HCT116 (cell line): ENCODE measurements at regions not wholly inside any gene's neighbourhood (a gene's known extent, or its start where the extent isn't known, plus 50 kb on each side); places are given as distances from the start of the nearest gene placed in this dataset.

Source experiments
- ATAC-seq: fragments of 200-7000 bp; cut with Tn5 transposase; 2 replicates; pipeline ENCODE4 v1.9.1; 2020; ENCODE audit warnings: mild to moderate bottlenecking, moderate library complexity
- BruUV-seq: library from RNA; stranded (reverse); fragments of 400-500 nt; replicated peaks from 2 replicates; lab custom pipeline; 2021; lab: Mats Ljungman, UMichigan
- CTCF ChIA-PET: fragments of 300-600 bp; sonication (Branson Sonifier 250); formaldehyde crosslinking; loops from one replicate; lab custom pipeline; 2021; ENCODE audit warnings: antibody characterized with exemption; lab: Charles Lee
- POLR2A ChIA-PET: fragments of 300-600, 350-600 bp; sonication (Branson Sonifier 250); formaldehyde crosslinking; loops from one replicate; lab custom pipeline; 2021; ENCODE audit warnings: antibody characterized with exemption; lab: Charles Lee
- RAD21 ChIA-PET, 2 experiments: fragments of 300-600 bp; sonication (Branson Sonifier 250); formaldehyde crosslinking; loops; one replicate each; lab custom pipeline; 2023; ENCODE audit warnings: low total read pairs in 2 of 2; ENCODE audit not compliant: uncharacterized antibody in 2 of 2, unreplicated experiment in 2 of 2, low non-redundant PET in 1 of 2; lab: Charles Lee
- DNase-seq: peaks from one replicate; pipeline ENCODE4 v3.0.0-alpha.2; 2010; ENCODE audit warnings: low read depth, low spot score
- H2AFZ ChIP-seq: fragments of 200-600 bp; shearing (Covaris generic), sonication (generic); 2 replicates; pipeline ENCODE4 v1.6.1; 2017; ENCODE audit warnings: low read depth, mixed run types, mixed read lengths, antibody characterized with exemption, low read length; ENCODE audit not compliant: poor library complexity, severe bottlenecking
- H3K27ac ChIP-seq: 2 replicates; pipeline ENCODE4 v1.5.1; 2012; ENCODE audit warnings: low read depth, low read length
- H3K27me3 ChIP-seq: fragments of 200-600 bp; sonication (generic); 2 replicates; pipeline ENCODE4 v1.6.1; 2016; ENCODE audit warnings: mixed run types, low read length, mixed read lengths; ENCODE audit not compliant: insufficient read depth
- H3K36me3 ChIP-seq, 2 experiments: fragments of 200-500 bp in 1 of 2; fragments of 200-600 bp in 1 of 2; sonication (Bioruptor generic) in 1 of 2; sonication (generic) in 1 of 2; 2 replicates each; pipeline versions ENCODE4 v1.5.1 to v1.6.1; 2014 to 2016; ENCODE audit warnings: low read length in 2 of 2, inconsistent platforms in 1 of 2, mixed read lengths in 1 of 2, mixed run types in 1 of 2; ENCODE audit not compliant: insufficient read depth in 2 of 2, control insufficient read depth in 1 of 2
- H3K4me1 ChIP-seq, 2 experiments: fragments of 200-600 bp in 1 of 2; sonication (generic) in 1 of 2; 2 replicates each; pipeline versions ENCODE4 v1.5.1 to v1.6.1; 2012 to 2017; ENCODE audit warnings: low read length in 2 of 2, inconsistent platforms in 1 of 2, mild to moderate bottlenecking in 1 of 2, mixed read lengths in 1 of 2, mixed run types in 1 of 2, moderate library complexity in 1 of 2; ENCODE audit not compliant: insufficient read depth in 2 of 2, control insufficient read depth in 1 of 2
- H3K4me2 ChIP-seq: fragments of 200-600 bp; sonication (generic); 2 replicates; pipeline ENCODE4 v1.6.1; 2017; ENCODE audit warnings: mixed run types, low read length, mixed read lengths
- H3K4me3 ChIP-seq, 2 experiments: fragments of 200-600 bp in 1 of 2; sonication (generic) in 1 of 2; replicated peaks in 1 of 2; 2 replicates each; pipeline ENCODE4 v1.5.1; 2011 to 2016; ENCODE audit warnings: low read length in 2 of 2, control low read depth in 1 of 2, low read depth in 1 of 2, mild to moderate bottlenecking in 1 of 2, mixed read lengths in 1 of 2, mixed run types in 1 of 2
- H3K79me2 ChIP-seq: fragments of 200-600 bp; sonication (generic); 2 replicates; pipeline ENCODE4 v1.6.1; 2017; ENCODE audit warnings: mild to moderate bottlenecking, mixed run types, low read length, moderate library complexity, mixed read lengths; ENCODE audit not compliant: insufficient read depth
- H3K9ac ChIP-seq: fragments of 200-600 bp; sonication (generic); 2 replicates; pipeline ENCODE4 v1.6.1; 2016; ENCODE audit warnings: low read length, mixed read lengths
- H3K9me2 ChIP-seq: fragments of 200-600 bp; sonication (generic), shearing (Covaris generic); 2 replicates; pipeline ENCODE4 v1.6.1; 2017; ENCODE audit warnings: mixed run types, mild to moderate bottlenecking, moderate library complexity; ENCODE audit not compliant: insufficient read depth
- H3K9me3 ChIP-seq, 2 experiments: fragments of 200-500 bp in 1 of 2; fragments of 200-600 bp in 1 of 2; sonication (Bioruptor generic) in 1 of 2; sonication (generic) in 1 of 2; 2 replicates each; pipeline ENCODE4 v1.6.1; 2014 to 2017; ENCODE audit warnings: low read length in 2 of 2, mixed read lengths in 2 of 2, inconsistent platforms in 1 of 2, low read depth in 1 of 2, mild to moderate bottlenecking in 1 of 2, mixed run types in 1 of 2, moderate library complexity in 1 of 2; ENCODE audit not compliant: control insufficient read depth in 1 of 2, insufficient read depth in 1 of 2
- H4K20me1 ChIP-seq: fragments of 200-600 bp; sonication (generic), shearing (Covaris generic); 2 replicates; pipeline ENCODE4 v1.6.1; 2017; ENCODE audit warnings: mixed run types, mild to moderate bottlenecking, moderate library complexity; ENCODE audit not compliant: insufficient read depth
- CBX3 ChIP-seq: IDR thresholded peaks from 2 replicates; pipeline ENCODE4 v1.6.1; 2012; ENCODE audit warnings: low read depth
- EGR1 ChIP-seq: IDR thresholded peaks from 2 replicates; pipeline ENCODE4 v1.6.1; 2012; ENCODE audit warnings: low read depth
- ELF1 ChIP-seq: IDR thresholded peaks from 2 replicates; pipeline ENCODE4 v1.6.1; 2012; ENCODE audit warnings: low read depth, borderline replicate concordance
- EZH2 ChIP-seq: fragments of 200-600 bp; sonication (generic); IDR thresholded peaks from 2 replicates; pipeline ENCODE4 v1.6.1; 2017; ENCODE audit warnings: antibody characterized with exemption, mixed run types
- EZH2phosphoT487 ChIP-seq: fragments of 200-600 bp; IDR thresholded peaks from 2 replicates; pipeline ENCODE4 v1.6.1; 2018; ENCODE audit warnings: antibody characterized with exemption, borderline replicate concordance
- POLR2A ChIP-seq: IDR thresholded peaks from 2 replicates; pipeline ENCODE4 v1.7.0; 2011; ENCODE audit warnings: borderline replicate concordance; ENCODE audit not compliant: insufficient read depth, insufficient read length; ENCODE audit errors: extremely low read depth
- POLR2AphosphoS5 ChIP-seq: IDR thresholded peaks from 2 replicates; pipeline ENCODE4 v1.6.1; 2011; ENCODE audit warnings: mild to moderate bottlenecking, low read depth, low read length, moderate library complexity
- SIN3A ChIP-seq: IDR thresholded peaks from 2 replicates; pipeline ENCODE4 v1.6.1; 2012; ENCODE audit warnings: low read depth
- SP1 ChIP-seq: IDR thresholded peaks from 2 replicates; pipeline ENCODE4 v1.6.1; 2012; ENCODE audit warnings: low read depth
- SRF ChIP-seq: IDR thresholded peaks from 2 replicates; pipeline ENCODE4 v1.6.1; 2012; ENCODE audit warnings: low read depth
- TCF7L2 ChIP-seq: IDR thresholded peaks from 2 replicates; pipeline ENCODE4 v1.7.0; 2011; ENCODE audit warnings: borderline replicate concordance, inconsistent platforms; ENCODE audit not compliant: insufficient read depth, insufficient read length; ENCODE audit errors: extremely low read depth
- YY1 ChIP-seq: IDR thresholded peaks from 2 replicates; pipeline ENCODE4 v1.6.1; 2011; ENCODE audit warnings: low read length, low read depth, moderate library complexity, mild to moderate bottlenecking; ENCODE audit not compliant: insufficient replicate concordance; ENCODE audit errors: extremely low read depth
- intact Hi-C: fragments of 100-400 bp; cut with micrococcal nuclease; formaldehyde crosslinking; loops from 2 replicates; pipeline ENCODE4 v1.10.0; 2022
- TF ChIP-seq, protein P1 (sequence below): IDR thresholded peaks from 2 replicates; pipeline ENCODE4 v1.6.1; 2012; ENCODE audit warnings: low read depth
- TF ChIP-seq, protein P2 (sequence below), 3 experiments: fragments of 200-600 bp in 1 of 3; sonication (generic) in 1 of 3; IDR thresholded peaks in 2 of 3; conservative IDR thresholded peaks in 1 of 3; 2 replicates each; pipeline ENCODE4 v1.5.1; 2012 to 2017; ENCODE audit warnings: low read depth in 2 of 3, low read length in 2 of 3, antibody characterized with exemption in 1 of 3, borderline replicate concordance in 1 of 3, control low read depth in 1 of 3, mild to moderate bottlenecking in 1 of 3, mixed read lengths in 1 of 3, mixed run types in 1 of 3, moderate library complexity in 1 of 3; ENCODE audit not compliant: insufficient read depth in 1 of 3
- TF ChIP-seq, protein P3 (sequence below): IDR thresholded peaks from 2 replicates; pipeline ENCODE4 v1.6.1; 2011; ENCODE audit warnings: mild to moderate bottlenecking, low read length, moderate library complexity; ENCODE audit not compliant: insufficient replicate concordance; ENCODE audit errors: extremely low read depth
- TF ChIP-seq, protein P4 (sequence below): IDR thresholded peaks from 2 replicates; pipeline ENCODE4 v1.6.1; 2012
- TF ChIP-seq, protein P5 (sequence below): IDR thresholded peaks from 2 replicates; pipeline ENCODE4 v1.6.1; 2012

DNA sequence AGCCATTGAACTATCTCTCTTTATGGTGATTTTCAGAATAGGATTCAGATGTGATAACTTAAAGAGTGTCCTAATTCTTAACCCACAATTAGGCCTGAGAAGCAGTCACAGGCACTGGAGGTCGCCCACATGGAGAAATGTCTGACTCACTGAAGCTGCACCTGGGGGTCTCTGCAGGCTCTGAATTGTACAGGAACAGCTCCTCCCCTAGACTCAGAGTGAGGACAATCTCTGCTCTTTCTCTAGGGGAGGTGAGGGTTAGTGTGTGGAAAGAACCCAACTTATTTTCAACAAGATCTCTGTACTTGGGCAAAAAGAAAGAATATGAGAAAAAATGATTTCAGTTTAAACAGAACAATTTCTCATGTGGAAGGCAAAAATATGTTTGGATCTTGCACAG, 1124.6 kb downstream of the TMEM121 start (continued):
- TF ChIP-seq EGR1 (no peak), SRF (no peak)
- TF ChIP-seq, all 23 proteins: peak for 0

DNA sequence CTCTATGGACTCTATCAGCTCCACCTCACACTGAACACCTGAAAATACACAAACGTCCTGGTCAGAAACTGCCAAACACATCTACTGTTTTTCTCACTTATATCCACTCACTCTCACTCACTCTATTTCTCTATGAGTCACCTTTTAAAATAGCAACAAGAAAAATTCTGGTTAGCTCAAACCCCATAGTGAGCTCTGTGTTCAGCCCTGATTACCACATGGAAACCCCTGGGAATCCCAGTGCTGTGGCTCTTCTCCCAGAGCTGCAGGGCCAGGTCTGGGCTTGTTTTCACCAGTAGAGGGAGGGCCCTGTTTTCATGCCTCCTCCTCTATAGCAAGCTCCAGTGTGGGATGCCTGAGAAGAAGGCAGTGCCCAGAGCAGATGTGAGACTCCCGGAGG, 1126.1 kb downstream of the TMEM121 start:
- ATAC-seq (no peak), DNase-seq (no peak)
- no peak for TF ChIP-seq EZH2
- TF ChIP-seq, protein P1, sequence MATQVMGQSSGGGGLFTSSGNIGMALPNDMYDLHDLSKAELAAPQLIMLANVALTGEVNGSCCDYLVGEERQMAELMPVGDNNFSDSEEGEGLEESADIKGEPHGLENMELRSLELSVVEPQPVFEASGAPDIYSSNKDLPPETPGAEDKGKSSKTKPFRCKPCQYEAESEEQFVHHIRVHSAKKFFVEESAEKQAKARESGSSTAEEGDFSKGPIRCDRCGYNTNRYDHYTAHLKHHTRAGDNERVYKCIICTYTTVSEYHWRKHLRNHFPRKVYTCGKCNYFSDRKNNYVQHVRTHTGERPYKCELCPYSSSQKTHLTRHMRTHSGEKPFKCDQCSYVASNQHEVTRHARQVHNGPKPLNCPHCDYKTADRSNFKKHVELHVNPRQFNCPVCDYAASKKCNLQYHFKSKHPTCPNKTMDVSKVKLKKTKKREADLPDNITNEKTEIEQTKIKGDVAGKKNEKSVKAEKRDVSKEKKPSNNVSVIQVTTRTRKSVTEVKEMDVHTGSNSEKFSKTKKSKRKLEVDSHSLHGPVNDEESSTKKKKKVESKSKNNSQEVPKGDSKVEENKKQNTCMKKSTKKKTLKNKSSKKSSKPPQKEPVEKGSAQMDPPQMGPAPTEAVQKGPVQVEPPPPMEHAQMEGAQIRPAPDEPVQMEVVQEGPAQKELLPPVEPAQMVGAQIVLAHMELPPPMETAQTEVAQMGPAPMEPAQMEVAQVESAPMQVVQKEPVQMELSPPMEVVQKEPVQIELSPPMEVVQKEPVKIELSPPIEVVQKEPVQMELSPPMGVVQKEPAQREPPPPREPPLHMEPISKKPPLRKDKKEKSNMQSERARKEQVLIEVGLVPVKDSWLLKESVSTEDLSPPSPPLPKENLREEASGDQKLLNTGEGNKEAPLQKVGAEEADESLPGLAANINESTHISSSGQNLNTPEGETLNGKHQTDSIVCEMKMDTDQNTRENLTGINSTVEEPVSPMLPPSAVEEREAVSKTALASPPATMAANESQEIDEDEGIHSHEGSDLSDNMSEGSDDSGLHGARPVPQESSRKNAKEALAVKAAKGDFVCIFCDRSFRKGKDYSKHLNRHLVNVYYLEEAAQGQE, result no peak
- TF ChIP-seq ELF1, result no peak
- TF ChIP-seq SIN3A, result no peak
- TF ChIP-seq POLR2AphosphoS5, result no peak
- TF ChIP-seq, protein P2, sequence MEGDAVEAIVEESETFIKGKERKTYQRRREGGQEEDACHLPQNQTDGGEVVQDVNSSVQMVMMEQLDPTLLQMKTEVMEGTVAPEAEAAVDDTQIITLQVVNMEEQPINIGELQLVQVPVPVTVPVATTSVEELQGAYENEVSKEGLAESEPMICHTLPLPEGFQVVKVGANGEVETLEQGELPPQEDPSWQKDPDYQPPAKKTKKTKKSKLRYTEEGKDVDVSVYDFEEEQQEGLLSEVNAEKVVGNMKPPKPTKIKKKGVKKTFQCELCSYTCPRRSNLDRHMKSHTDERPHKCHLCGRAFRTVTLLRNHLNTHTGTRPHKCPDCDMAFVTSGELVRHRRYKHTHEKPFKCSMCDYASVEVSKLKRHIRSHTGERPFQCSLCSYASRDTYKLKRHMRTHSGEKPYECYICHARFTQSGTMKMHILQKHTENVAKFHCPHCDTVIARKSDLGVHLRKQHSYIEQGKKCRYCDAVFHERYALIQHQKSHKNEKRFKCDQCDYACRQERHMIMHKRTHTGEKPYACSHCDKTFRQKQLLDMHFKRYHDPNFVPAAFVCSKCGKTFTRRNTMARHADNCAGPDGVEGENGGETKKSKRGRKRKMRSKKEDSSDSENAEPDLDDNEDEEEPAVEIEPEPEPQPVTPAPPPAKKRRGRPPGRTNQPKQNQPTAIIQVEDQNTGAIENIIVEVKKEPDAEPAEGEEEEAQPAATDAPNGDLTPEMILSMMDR (IDR thresholded peaks at IDR 0.05 in 2 of 3, conservative IDR thresholded peaks at IDR 0.05 in 1 of 3; ENCODE audit: borderline replicate concordance in 1 of 3, insufficient read depth in 1 of 3, low read depth in 2 of 3, low read length in 2 of 3), result no peak
- no peak for TF ChIP-seq TCF7L2
- no peak for TF ChIP-seq CBX3
- TF ChIP-seq SP1, result no peak
- no peak for TF ChIP-seq EGR1
- no peak for TF ChIP-seq EZH2phosphoT487
- TF ChIP-seq, protein P3, sequence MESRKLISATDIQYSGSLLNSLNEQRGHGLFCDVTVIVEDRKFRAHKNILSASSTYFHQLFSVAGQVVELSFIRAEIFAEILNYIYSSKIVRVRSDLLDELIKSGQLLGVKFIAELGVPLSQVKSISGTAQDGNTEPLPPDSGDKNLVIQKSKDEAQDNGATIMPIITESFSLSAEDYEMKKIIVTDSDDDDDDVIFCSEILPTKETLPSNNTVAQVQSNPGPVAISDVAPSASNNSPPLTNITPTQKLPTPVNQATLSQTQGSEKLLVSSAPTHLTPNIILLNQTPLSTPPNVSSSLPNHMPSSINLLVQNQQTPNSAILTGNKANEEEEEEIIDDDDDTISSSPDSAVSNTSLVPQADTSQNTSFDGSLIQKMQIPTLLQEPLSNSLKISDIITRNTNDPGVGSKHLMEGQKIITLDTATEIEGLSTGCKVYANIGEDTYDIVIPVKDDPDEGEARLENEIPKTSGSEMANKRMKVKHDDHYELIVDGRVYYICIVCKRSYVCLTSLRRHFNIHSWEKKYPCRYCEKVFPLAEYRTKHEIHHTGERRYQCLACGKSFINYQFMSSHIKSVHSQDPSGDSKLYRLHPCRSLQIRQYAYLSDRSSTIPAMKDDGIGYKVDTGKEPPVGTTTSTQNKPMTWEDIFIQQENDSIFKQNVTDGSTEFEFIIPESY, result no peak
- no peak for TF ChIP-seq YY1
- TF ChIP-seq, protein P4, sequence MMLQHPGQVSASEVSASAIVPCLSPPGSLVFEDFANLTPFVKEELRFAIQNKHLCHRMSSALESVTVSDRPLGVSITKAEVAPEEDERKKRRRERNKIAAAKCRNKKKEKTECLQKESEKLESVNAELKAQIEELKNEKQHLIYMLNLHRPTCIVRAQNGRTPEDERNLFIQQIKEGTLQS, result no peak
- TF ChIP-seq SRF, result no peak
- TF ChIP-seq, protein P5, sequence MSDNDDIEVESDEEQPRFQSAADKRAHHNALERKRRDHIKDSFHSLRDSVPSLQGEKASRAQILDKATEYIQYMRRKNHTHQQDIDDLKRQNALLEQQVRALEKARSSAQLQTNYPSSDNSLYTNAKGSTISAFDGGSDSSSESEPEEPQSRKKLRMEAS, result no peak
- TF ChIP-seq POLR2A, result no peak
- Histone ChIP-seq H3K27ac (no peak overlapping the region), H2AFZ (no peak overlapping the region), H3K9me3 (peaks cover 0 to 4% of the 10 kb centered on the region in 2 experiments; a peak in 2 of 4 replicates), H3K9me2 (no peaks in the 10 kb centered on the region), H3K9ac (no peak overlapping the region), H3K4me3 (no peak overlapping the region), H3K27me3 (no peaks in the 10 kb centered on the region), H3K4me1 (no peaks in the 10 kb centered on the region), H3K79me2 (no peaks in the 10 kb centered on the region), H3K36me3 (no peaks in the 10 kb centered on the region), H4K20me1 (no peaks in the 10 kb centered on the region), H3K4me2 (no peak overlapping the region)
- RAD21 ChIA-PET, result no interaction called here
- POLR2A ChIA-PET, result no interaction called here
- intact Hi-C loops, result no loop called here
- CTCF ChIA-PET, result no interaction called here
- no TSS peak for BruUV-seq
